ENCODE measurements at regions not wholly inside any gene's neighbourhood (a gene's known extent, or its start where the extent isn't known, plus 50 kb on each side); places are given as distances from the start of the nearest gene placed in this dataset.

DNA sequence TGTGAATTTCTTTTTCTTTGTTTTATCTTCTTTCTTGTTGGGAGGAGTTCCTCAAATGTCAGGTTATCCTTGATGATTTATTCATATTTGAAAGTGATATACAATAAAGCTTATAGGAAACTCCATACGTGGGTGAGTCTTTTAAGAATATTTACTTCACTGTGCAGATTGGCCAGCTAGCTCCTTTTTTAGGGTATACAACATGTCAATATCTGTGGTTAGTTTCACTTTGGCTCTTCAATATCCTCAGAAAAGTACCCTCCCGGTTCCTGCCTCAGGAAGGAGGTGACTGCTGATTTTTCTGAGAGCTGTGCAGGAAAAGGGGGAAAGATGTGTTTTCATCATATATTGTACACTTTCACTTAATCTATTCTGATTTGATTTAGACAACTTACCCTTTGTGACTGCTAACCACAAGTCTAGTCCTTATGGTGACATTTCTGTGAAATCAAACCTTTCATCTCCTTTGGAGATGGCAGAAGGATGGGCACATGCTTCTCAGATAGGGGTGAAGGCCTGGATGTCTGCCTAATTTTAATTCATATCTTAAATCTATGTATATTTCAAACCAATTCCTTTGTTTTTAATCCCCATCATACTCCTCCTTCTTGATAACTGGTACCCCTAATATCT is 98.2 kb upstream of the NECTIN3 start:
- Histone ChIP-seq H3K4me2 (no peak overlapping the region), H3K9me3 (ENCODE audit: low read depth) (no peaks in the 10 kb centered on the region)
- 57% methylated on average over 2 of the region's 2 CpGs for WGBS (ENCODE audit: low lambda C conversion rate, missing lambda C conversion rate)

GRCh38 chr3:110974902-110975301 is 96.7 kb upstream of the NECTIN3 start:
- TF ChIP-seq EZH2phosphoT487 (IDR thresholded peaks at IDR 0.05; ENCODE audit: low read depth, severe bottlenecking, unreplicated experiment) (no peak), EZH2 (IDR thresholded peaks at IDR 0.05; ENCODE audit: borderline replicate concordance) (no peak)
- TF ChIP-seq, protein P1, sequence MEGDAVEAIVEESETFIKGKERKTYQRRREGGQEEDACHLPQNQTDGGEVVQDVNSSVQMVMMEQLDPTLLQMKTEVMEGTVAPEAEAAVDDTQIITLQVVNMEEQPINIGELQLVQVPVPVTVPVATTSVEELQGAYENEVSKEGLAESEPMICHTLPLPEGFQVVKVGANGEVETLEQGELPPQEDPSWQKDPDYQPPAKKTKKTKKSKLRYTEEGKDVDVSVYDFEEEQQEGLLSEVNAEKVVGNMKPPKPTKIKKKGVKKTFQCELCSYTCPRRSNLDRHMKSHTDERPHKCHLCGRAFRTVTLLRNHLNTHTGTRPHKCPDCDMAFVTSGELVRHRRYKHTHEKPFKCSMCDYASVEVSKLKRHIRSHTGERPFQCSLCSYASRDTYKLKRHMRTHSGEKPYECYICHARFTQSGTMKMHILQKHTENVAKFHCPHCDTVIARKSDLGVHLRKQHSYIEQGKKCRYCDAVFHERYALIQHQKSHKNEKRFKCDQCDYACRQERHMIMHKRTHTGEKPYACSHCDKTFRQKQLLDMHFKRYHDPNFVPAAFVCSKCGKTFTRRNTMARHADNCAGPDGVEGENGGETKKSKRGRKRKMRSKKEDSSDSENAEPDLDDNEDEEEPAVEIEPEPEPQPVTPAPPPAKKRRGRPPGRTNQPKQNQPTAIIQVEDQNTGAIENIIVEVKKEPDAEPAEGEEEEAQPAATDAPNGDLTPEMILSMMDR (IDR thresholded peaks at IDR 0.05; ENCODE audit: poor library complexity): no peak
- DNase-seq (ENCODE audit: low spot score): no peak
- 13% methylated on average over 2 of the region's 2 CpGs for WGBS (ENCODE audit: low lambda C conversion rate, missing lambda C conversion rate)

More for the DNA sequence above, 98.2 kb upstream of the NECTIN3 start:
- TF ChIP-seq EZH2phosphoT487 (IDR thresholded peaks at IDR 0.05; ENCODE audit: low read depth, severe bottlenecking, unreplicated experiment) (no peak), EZH2 (IDR thresholded peaks at IDR 0.05; ENCODE audit: borderline replicate concordance) (no peak)
- TF ChIP-seq, protein P1 (IDR thresholded peaks at IDR 0.05; ENCODE audit: poor library complexity): no peak
- Histone ChIP-seq H2AFZ (no peak overlapping the region), H3K79me2 (peaks cover 12% of the 10 kb centered on the region), H3K9me2 (replicated peaks; ENCODE audit: insufficient read depth) (no peaks in the 10 kb centered on the region), H4K20me1 (ENCODE audit: insufficient read depth, poor library complexity, severe bottlenecking) (no peaks in the 10 kb centered on the region), H3K4me1 (ENCODE audit: insufficient read depth) (no peaks in the 10 kb centered on the region), H3K4me3 (no peak overlapping the region), H3K36me3 (replicated peaks; ENCODE audit: insufficient read depth, low read depth) (no peaks in the 10 kb centered on the region), H3K27me3 (no peaks in the 10 kb centered on the region), H3K27ac (no peak overlapping the region)
- no peak for DNase-seq (ENCODE audit: low spot score)

GRCh38 chr3:110984456-110985250 is 87.0 kb upstream of the NECTIN3 start:
- no peak overlapping the region for H2AFZ ChIP-seq
- WGBS (ENCODE audit: low lambda C conversion rate, missing lambda C conversion rate): 96% methylated on average over 4 of the region's 4 CpGs

More at GRCh38 chr3:110974902-110975301, 96.7 kb upstream of the NECTIN3 start:
- Histone ChIP-seq H3K36me3 (replicated peaks; ENCODE audit: insufficient read depth, low read depth) (no peaks in the 10 kb centered on the region), H3K27ac (no peak overlapping the region), H4K20me1 (ENCODE audit: insufficient read depth, poor library complexity, severe bottlenecking) (no peaks in the 10 kb centered on the region), H3K4me1 (ENCODE audit: insufficient read depth) (no peaks in the 10 kb centered on the region), H3K4me2 (no peak overlapping the region), H3K9me2 (replicated peaks; ENCODE audit: insufficient read depth) (no peaks in the 10 kb centered on the region), H3K9me3 (ENCODE audit: low read depth) (no peaks in the 10 kb centered on the region), H2AFZ (no peak overlapping the region), H3K79me2 (no peaks in the 10 kb centered on the region), H3K27me3 (no peaks in the 10 kb centered on the region), H3K4me3 (no peak overlapping the region)

More at GRCh38 chr3:110984456-110985250, 87.0 kb upstream of the NECTIN3 start:
- no peak for DNase-seq (ENCODE audit: low spot score)
- H3K36me3 ChIP-seq (replicated peaks; ENCODE audit: insufficient read depth, low read depth): no peaks in the 10 kb centered on the region
- no peaks in the 10 kb centered on the region for H3K4me1 ChIP-seq (ENCODE audit: insufficient read depth)
- no peaks in the 10 kb centered on the region for H3K9me2 ChIP-seq (replicated peaks; ENCODE audit: insufficient read depth)
- no peak overlapping the region for H3K27ac ChIP-seq
- H3K27me3 ChIP-seq: no peaks in the 10 kb centered on the region
- no peaks in the 10 kb centered on the region for H3K79me2 ChIP-seq
- H3K4me3 ChIP-seq: no peak overlapping the region
- no peak overlapping the region for H3K4me2 ChIP-seq
- TF ChIP-seq EZH2 (IDR thresholded peaks at IDR 0.05; ENCODE audit: borderline replicate concordance) (no peak), EZH2phosphoT487 (IDR thresholded peaks at IDR 0.05; ENCODE audit: low read depth, severe bottlenecking, unreplicated experiment) (no peak)
- TF ChIP-seq, protein P1 (IDR thresholded peaks at IDR 0.05; ENCODE audit: poor library complexity): no peak
- H3K9me3 ChIP-seq (ENCODE audit: low read depth): no peaks in the 10 kb centered on the region
- H4K20me1 ChIP-seq (ENCODE audit: insufficient read depth, poor library complexity, severe bottlenecking): no peaks in the 10 kb centered on the region
